Panc1 (cell line): ENCODE measurements at regions not wholly inside any gene's neighbourhood (a gene's known extent, or its start where the extent isn't known, plus 50 kb on each side); places are given as distances from the start of the nearest gene placed in this dataset.

Experiments
- CTCF ChIP-seq: fragments of 450-650 bp; IDR thresholded peaks from 2 replicates; pipeline ENCODE4 v1.5.1; 2017; ENCODE audit warnings: mild to moderate bottlenecking
- POLR2AphosphoS5 ChIP-seq: IDR thresholded peaks from 2 replicates; pipeline ENCODE4 v1.6.1; 2012; ENCODE audit warnings: mild to moderate bottlenecking, low read depth, low read length, moderate library complexity
- TCF7L2 ChIP-seq: IDR thresholded peaks from 2 replicates; pipeline ENCODE4 v1.6.1; 2011; ENCODE audit warnings: mild to moderate bottlenecking, low read depth, low read length, inconsistent platforms

DNA sequence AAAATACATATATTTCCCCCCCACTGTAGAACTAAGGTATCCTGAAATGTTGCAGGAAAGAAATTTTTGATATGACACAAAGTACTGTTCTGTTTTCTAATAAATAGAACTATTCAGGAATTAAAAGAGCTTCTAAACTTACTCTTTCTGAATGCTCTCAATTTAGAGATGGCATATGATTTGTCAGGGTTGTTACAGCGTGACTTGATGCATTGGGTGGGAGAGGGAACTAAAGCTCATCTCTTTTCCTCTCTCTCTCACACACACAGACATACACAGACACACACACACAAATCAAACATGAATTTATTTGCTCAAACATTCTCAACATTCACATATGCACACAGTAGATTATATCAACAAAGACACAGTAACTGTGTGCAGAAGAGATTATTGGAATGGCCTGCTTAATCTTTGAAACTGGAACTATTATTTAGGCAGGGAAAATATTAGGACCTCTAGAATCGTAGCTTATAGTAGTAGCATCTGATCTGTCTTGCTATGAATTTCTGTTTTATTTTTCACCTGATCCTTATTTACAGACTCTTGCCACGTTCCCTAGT is 807.4 kb upstream of the GBE1 start:
- TF ChIP-seq CTCF = no peak
- TF ChIP-seq TCF7L2 = no peak
- TF ChIP-seq POLR2AphosphoS5 = no peak
